Fibroblast of lung (primary cell): ENCODE measurements at regions not wholly inside any gene's neighbourhood (a gene's known extent, or its start where the extent isn't known, plus 50 kb on each side); places are given as distances from the start of the nearest gene placed in this dataset.

Source experiments
- DNase-seq, 2 donors: peaks; one replicate each; pipeline versions ENCODE4 v3.0.0 to v3.0.0-alpha.2; 2010; ENCODE audit warnings: low read depth in 2 of 2
- H2AFZ ChIP-seq: 2 replicates; pipeline ENCODE4 v1.5.1; 2012; ENCODE audit warnings: low read length, control low read depth, inconsistent platforms
- H3K27ac ChIP-seq: 2 replicates; pipeline ENCODE4 v1.5.1; 2011; ENCODE audit warnings: low read length, control low read depth; ENCODE audit not compliant: insufficient read depth
- H3K27me3 ChIP-seq: 2 replicates; pipeline ENCODE4 v1.5.1; 2011; ENCODE audit warnings: mild to moderate bottlenecking, low read length; ENCODE audit not compliant: control insufficient read depth, insufficient read depth
- H3K36me3 ChIP-seq: 2 replicates; pipeline ENCODE4 v1.5.1; 2011; ENCODE audit warnings: low read length; ENCODE audit not compliant: control insufficient read depth, insufficient read depth
- H3K4me1 ChIP-seq: 2 replicates; pipeline ENCODE4 v1.5.1; 2011; ENCODE audit warnings: low read length; ENCODE audit not compliant: control insufficient read depth, insufficient read depth; ENCODE audit errors: extremely low read depth
- H3K4me2 ChIP-seq: 2 replicates; pipeline ENCODE4 v1.5.1; 2011; ENCODE audit warnings: low read length, control low read depth; ENCODE audit not compliant: insufficient read depth; ENCODE audit errors: extremely low read depth
- H3K4me3 ChIP-seq, 4 experiments: fragments of 200-600 bp in 1 of 4; sonication (generic) in 1 of 4; replicated peaks in 1 of 4; 2 replicates each; pipeline ENCODE4 v1.5.1; 2011 to 2016; ENCODE audit warnings: low read length in 4 of 4, low read depth in 3 of 4, mild to moderate bottlenecking in 3 of 4, control low read depth in 2 of 4, inconsistent platforms in 1 of 4, mixed read lengths in 1 of 4; ENCODE audit not compliant: insufficient read depth in 1 of 4; ENCODE audit errors: control extremely low read depth in 1 of 4
- H3K79me2 ChIP-seq: 2 replicates; pipeline ENCODE4 v1.5.1; 2012; ENCODE audit warnings: mild to moderate bottlenecking, low read length, inconsistent platforms; ENCODE audit not compliant: control insufficient read depth, insufficient read depth
- H3K9ac ChIP-seq: 2 replicates; pipeline ENCODE4 v1.5.1; 2011; ENCODE audit warnings: mild to moderate bottlenecking, low read length, control low read depth; ENCODE audit not compliant: insufficient read depth
- H3K9me3 ChIP-seq: 2 replicates; pipeline ENCODE4 v1.5.1; 2012; ENCODE audit warnings: low read depth, low read length; ENCODE audit not compliant: control insufficient read depth, insufficient read depth
- H4K20me1 ChIP-seq: 2 replicates; pipeline ENCODE4 v1.5.1; 2011; ENCODE audit warnings: low read length; ENCODE audit not compliant: control insufficient read depth, insufficient read depth; ENCODE audit errors: extremely low read depth
- CTCF ChIP-seq, 2 donors: IDR thresholded peaks in 1 of 2; conservative IDR thresholded peaks in 1 of 2; 1 replicate in 1 of 2; 2 replicates in 1 of 2; pipeline ENCODE4 v1.5.1; 2011 to 2012; ENCODE audit warnings: low read length in 2 of 2, control low read depth in 1 of 2, inconsistent platforms in 1 of 2, low read depth in 1 of 2, mild to moderate bottlenecking in 1 of 2
- EZH2 ChIP-seq: IDR thresholded peaks from 2 replicates; pipeline ENCODE4 v1.5.1; 2012; ENCODE audit warnings: low read length, control low read depth, mild to moderate bottlenecking; ENCODE audit errors: missing control alignments

GRCh38 chr4:58606303-58606702, 1496.1 kb upstream of the IGFBP7 start:
- Histone ChIP-seq H3K27me3 (no peaks in the 10 kb centered on the region), H3K4me2 (no peak overlapping the region), H4K20me1 (no peaks in the 10 kb centered on the region), H3K4me3 (no peak overlapping the region), H3K4me1 (no peaks in the 10 kb centered on the region), H3K27ac (no peak overlapping the region), H3K9me3 (no peaks in the 10 kb centered on the region), H2AFZ (no peak overlapping the region), H3K36me3 (no peaks in the 10 kb centered on the region), H3K9ac (no peak overlapping the region), H3K79me2 (no peaks in the 10 kb centered on the region)
- TF ChIP-seq CTCF (conservative IDR thresholded peaks at IDR 0.05 in 1 of 2, IDR thresholded peaks at IDR 0.05 in 1 of 2; ENCODE audit: low read depth in 1 of 2, low read length in 2 of 2) (no peak), EZH2 (no peak)
- no peak for DNase-seq

GRCh38 chr4:58603951-58604350, 1493.8 kb upstream of the IGFBP7 start:
- TF ChIP-seq EZH2 (no peak), CTCF (conservative IDR thresholded peaks at IDR 0.05 in 1 of 2, IDR thresholded peaks at IDR 0.05 in 1 of 2; ENCODE audit: low read depth in 1 of 2, low read length in 2 of 2) (no peak)
- Histone ChIP-seq H3K27me3 (no peaks in the 10 kb centered on the region), H2AFZ (no peak overlapping the region), H3K4me2 (no peak overlapping the region), H3K27ac (no peak overlapping the region), H3K36me3 (no peaks in the 10 kb centered on the region), H3K79me2 (no peaks in the 10 kb centered on the region), H4K20me1 (no peaks in the 10 kb centered on the region), H3K9ac (no peak overlapping the region), H3K9me3 (no peaks in the 10 kb centered on the region), H3K4me1 (no peaks in the 10 kb centered on the region), H3K4me3 (no peak overlapping the region)
- no peak for DNase-seq

- Histone ChIP-seq H3K4me2 (no peak overlapping the region), H3K79me2 (no peaks in the 10 kb centered on the region)
These were observed 1492.7 kb upstream of the IGFBP7 start for GRCh38 chr4:58602731-58603359.

More at GRCh38 chr4:58602731-58603359, 1492.7 kb upstream of the IGFBP7 start:
- H3K27me3 ChIP-seq, result no peaks in the 10 kb centered on the region
- H3K9ac ChIP-seq, result no peak overlapping the region
- no peaks in the 10 kb centered on the region for H3K4me1 ChIP-seq
- H4K20me1 ChIP-seq, result no peaks in the 10 kb centered on the region
- no peaks in the 10 kb centered on the region for H3K9me3 ChIP-seq
- no peak for DNase-seq
- H3K4me3 ChIP-seq, result no peak overlapping the region
- TF ChIP-seq EZH2, result no peak
- TF ChIP-seq CTCF (conservative IDR thresholded peaks at IDR 0.05 in 1 of 2, IDR thresholded peaks at IDR 0.05 in 1 of 2; ENCODE audit: low read depth in 1 of 2, low read length in 2 of 2), result no peak
- H3K36me3 ChIP-seq, result no peaks in the 10 kb centered on the region
- H2AFZ ChIP-seq, result no peak overlapping the region
- H3K27ac ChIP-seq, result no peak overlapping the region
